Inflammatory macrophage treated with lipopolysaccharide for 1 hour (primary cell): ENCODE measurements at regions not wholly inside any gene's neighbourhood (a gene's known extent, or its start where the extent isn't known, plus 50 kb on each side); places are given as distances from the start of the nearest gene placed in this dataset.
"Not testable (repeated sequence)": the region's sequence is repeated elsewhere in the genome, so short reads cannot be mapped to it uniquely, and the experiment has no call there.

Experiments
- DNase-seq, 2 donors: peaks; one replicate each; pipeline ENCODE4 v3.0.0-alpha.2; 2020 to 2022

DNA sequence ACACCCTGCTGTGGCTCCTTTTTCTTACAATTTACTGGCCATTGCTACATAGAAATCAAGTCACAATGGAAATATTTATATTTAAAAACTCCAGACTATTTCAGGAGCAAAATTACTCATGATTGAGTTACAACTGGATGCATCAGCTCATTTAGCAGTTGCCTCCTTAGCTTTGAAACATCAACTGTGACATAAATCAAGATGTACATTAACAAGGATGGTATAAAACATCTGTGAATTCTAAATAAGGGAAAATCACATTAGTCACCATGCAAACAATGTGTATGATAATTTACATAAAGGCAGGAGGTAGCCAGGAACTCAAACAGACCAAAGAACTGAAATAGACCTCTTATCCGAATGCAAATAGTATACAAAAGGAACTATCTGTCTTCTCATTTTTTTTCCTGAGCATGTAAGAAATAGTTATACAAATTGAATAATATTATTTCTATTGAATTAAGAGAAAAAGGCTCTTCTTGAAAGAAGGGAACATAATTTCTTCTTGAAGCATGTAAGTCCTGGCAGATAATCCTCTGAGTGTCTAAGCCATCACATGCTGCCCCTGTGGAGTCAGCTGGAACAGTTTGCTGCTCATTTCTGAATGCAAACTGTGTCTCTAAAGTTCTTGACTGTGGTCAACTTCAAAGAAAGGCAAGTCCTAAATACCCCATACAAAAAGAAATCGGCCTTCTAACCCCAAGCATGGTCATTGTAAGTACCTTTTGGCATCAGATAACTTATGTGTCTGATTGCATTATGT, 151.2 kb downstream of the NAA11 start:
- DNase-seq = no peak

DNA sequence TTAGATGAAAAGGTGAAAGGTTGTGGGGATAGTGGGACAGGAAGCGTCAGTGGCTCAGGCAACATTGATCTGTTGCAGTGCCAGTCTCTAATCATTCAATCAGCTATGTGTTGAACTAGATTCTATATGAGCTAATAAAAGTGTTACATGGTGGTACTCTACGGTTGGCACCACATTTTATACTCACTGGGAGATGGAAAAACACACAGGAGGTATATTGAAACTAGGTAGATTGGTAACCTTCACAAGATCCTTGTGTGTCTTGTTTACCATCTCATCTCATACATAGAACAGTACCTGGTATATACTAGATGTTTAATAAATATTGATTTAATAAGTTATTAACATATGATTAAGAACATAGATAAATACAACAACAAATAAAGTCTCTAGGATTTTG, 152.7 kb downstream of the NAA11 start:
- no peak for DNase-seq

DNA sequence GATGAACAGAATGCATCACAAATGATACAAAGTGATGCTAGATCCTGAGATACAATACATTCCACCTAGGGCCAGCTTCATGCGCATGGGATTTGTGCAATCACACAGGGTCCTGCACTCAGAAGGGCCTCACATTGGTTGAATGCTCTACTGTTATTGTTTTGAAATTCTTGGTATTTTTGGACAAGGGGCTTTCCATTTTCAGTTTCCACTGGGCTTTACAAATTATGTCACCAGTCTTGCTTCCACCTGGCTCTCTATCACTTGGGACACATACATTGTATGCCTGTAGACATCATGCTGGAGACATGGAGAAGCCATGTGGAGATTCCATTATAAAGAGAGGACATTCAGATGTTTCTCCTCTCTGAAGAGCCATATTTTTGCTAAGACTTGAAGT, 155.8 kb downstream of the NAA11 start:
- DNase-seq = no peak

DNA sequence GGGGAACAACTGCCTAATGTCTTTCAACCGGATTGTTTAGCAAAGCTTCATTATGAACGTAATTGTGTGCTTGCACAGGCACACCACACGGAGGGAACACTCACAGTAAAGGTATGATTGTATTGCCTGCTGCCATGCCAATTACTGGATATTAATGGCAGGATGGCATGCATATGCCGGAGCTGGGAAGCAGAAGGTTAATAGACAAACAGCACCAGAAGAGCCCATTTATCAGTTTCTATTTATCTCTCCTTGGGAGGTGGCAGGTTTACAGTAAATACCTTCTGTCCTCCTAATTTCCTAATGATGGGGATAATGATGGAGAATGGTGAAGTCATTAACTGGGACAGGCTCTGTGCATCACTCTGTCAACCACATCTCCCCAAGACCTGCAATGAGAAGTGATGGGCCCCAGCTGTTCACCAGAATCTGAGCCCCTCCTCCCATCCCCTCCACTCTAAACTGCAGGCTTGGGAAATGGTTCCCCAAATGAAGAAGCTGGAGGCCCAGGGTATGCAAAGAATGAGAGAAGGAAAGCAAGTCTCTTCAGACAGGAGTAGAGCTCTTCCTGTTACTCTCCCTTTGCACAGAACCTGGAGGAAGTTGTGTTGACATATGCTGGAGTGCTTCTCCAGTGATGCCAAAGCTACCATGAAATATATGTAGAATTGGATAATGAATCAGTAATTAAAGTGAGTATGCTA, 160.8 kb downstream of the NAA11 start:
- DNase-seq = no peak

DNA sequence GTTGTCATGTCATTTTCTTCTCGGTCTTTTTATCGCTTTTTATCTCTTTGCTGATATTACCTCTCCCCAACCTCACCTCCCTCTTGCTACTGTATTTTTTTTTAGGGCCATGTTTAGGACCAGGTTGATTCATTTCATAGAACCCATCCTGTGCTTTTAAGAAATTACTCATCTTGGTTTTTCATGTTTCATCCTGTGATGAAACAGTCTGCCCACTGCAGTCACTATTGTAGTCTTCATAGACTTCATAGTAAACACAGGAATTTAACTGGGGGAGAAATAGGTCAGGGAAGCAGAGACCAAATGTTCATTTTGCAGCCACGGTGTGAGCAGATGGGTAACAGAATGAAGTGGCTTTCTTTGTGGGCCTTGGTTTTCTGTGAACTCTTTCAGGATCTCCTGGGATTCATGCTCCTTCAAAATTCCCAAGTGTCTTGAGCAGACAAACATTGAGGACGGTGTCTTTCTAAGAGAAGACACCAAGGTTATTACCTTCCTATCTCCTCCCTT, 161.8 kb downstream of the NAA11 start:
- DNase-seq = no peak

DNA sequence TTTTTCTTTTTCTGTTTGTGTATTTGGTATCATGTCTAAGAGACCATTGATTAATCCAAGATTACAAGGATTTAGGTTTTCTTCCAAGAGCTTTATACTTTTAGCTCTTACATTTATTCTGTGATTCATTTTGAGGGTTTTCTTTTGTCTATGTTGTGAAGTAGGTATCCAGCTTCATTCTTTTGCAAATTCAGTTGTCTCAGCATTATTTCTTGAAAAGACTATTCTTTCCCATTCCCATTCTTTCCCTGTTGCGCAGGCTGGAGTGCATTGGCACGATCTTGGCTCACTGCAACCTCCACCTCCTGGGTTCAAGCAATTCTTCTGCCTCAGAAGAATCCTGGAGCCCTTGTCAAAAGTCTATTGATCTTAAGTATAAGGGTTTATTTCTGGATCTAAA, 164.9 kb downstream of the NAA11 start:
- no peak for DNase-seq

DNA sequence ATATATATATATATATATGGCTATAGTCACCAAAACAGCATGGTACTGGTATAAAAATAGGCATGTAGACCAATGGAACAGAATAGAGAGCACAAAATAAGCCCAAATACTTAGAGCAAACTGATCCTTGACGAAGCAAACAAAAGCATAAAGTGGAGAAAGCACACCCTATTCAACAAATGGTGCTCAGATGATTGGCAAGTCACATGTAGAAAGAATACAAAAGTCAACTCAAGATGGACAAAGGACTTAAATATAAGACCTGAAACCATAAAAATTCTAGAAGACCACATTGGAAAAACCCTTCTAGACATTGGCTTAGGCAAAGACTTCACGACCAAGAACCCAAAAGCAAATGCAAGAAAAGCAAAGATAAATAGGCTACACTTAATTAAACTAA, 167.2 kb downstream of the NAA11 start:
- not testable (repeated sequence) for DNase-seq

DNA sequence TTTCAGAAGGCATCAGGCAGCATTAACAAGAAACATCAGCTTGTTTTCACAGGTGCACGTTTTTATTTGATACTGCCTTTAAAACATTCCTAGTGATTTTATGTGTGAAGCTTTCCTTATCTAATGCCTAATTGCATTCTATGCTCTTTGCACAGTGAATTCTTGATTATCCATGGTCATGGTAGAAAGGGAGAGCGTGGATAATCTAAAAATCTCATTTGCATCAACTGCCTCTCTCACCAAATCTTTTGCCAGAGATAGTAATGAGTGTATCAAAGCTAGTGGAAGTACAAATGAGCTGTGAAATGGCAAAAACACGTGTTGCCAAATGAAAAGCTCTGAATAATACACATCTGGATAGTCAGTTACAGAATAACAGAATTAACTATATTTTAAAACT, 170.5 kb downstream of the NAA11 start:
- DNase-seq = no peak

DNA sequence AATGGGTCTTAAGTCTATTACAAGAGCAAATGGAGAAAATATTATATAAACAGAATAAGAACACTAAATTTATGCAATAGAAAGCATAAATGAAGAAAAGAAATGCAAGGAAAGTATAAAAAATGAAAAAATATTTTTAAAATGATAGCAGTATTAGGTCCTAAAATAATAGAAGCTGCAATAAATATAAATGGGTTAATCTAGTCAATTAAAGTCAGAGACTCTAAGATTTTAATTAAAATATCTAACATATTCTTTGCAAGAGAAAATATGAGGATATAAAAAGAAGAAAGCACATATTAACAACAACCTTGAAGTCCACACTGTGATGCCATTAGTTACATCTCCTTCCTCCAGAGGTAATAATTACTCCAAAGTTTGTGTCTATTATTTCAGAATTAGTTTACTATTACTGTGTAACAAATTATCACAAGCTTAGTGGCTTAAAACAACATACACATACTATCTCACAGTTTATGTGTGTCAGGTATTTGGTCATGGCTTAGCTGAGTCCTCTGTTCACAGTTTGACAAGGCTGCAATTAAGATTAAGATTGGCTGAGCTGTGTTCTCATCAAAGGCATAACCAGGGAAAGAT, 174.9 kb downstream of the NAA11 start:
- no peak for DNase-seq

DNA sequence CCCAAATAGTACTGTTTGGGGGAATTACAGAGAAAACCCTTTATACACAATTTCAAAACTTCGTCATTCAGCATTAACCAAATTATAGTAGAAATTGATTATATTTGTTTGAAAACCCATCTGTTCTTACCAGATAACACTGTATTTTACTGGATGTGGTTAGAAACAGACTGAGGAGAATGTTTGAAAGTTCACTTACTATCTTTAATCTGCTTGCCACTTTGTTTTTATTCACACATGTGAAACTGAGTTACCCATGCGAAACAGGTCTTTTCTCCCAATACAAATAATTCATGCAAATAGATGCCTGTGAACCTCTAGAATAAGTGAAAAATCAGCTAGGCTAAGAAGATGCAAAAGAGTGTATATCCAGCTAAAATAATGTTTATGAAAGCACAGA, 177.5 kb downstream of the NAA11 start:
- DNase-seq = no peak

DNA sequence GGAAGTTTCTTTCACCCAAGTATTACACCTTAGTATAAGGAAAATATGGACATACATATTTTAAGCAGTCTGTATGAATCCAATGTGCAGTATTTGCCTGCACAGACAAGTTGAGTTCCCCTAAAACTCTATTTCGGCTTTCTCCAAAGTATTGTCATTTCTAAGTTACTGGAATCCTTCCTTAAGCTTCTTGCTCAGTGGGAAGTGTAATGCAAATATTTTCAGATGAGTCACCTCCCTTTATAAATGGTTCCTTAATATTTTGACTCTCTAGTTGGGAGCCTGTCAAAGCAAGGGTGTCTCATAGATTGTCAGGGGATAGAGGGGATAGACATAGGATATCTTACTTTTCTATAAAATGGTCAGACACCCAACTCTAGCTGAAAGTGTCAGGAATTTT, 178.6 kb downstream of the NAA11 start:
- DNase-seq = no peak

DNA sequence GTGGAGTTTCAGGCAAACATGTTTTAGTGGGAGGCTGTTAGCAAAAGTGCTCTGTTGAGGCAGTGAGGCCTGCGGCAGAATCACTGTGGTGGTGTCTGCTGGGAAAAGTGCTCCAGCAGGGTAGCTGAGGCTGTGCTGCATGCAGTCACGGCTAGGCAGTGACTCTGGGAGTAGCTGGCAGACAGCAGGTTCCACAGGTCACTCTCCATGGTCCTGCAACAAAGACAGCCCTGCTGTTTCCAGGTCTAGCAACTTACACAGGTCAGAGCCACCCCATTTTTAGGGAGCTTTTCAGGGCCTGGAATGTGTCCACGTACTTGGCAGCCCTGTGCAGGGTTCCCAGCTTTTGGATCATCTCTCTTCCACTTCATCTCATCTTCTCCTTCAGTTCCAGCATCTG, 184.3 kb downstream of the NAA11 start:
- DNase-seq = no peak

DNA sequence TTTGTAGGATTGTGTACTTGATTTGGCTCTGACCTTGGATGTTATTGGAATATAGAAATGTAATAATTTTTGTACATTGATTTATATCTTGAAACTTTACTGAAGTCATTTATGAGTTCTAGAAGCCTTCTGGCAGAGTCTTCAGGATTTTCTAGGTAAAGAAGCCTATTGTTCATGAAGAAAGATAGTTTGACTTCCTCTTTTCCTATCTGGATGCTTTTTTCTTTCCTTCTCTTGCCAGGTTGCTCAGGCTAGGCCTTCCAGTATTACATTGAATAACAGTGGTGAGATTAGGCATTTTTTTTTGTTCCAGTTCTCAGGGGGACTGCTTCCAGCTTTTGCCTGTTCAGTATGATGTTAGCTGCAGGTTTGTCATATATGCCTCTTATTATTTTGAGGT, 191.1 kb downstream of the NAA11 start:
- no peak for DNase-seq

DNA sequence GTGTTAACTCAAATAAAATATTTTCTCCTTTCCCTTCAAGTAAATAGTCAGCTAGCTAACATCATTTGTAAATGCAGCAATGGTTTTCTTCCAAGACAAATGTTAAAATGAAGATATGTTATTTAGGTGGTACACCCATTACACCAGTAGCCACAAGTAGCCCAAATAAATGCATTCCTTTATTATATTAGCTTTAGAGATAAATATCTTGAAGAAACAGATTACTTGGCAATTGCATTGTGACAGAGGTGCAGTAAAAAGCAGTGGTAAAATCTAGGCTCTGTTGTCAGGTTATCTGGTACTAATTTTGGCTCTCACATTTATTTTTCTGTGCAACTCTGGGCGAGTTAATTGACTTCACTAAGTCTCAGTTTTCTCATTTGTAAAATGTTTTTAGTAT, 193.0 kb downstream of the NAA11 start:
- DNase-seq = no peak

DNA sequence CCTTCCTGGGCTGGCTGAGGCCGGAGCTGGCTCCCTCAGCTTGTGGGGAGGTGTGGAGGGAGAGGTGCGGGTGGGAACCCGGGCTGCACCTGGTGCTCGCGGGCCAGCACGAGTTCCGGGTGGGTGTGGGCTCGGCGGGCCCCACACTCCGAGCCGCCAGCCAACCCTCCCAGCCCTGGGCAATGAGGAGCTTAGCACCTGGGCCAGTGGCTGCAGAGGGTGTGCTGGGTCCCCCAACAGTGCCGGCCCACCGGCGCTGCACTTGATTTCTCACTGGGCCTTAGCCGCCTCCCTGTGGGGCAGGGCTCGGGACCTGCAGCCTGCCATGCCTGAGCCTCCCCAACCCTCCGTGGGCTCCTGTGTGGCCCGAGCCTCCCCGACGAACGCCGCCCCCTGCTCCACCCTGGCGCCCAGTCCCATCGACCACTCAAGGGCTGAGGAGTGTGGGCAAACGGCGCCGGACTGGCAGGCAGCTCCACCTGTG, 182.7 kb upstream of the PAQR3 start:
- DNase-seq = no peak

DNA sequence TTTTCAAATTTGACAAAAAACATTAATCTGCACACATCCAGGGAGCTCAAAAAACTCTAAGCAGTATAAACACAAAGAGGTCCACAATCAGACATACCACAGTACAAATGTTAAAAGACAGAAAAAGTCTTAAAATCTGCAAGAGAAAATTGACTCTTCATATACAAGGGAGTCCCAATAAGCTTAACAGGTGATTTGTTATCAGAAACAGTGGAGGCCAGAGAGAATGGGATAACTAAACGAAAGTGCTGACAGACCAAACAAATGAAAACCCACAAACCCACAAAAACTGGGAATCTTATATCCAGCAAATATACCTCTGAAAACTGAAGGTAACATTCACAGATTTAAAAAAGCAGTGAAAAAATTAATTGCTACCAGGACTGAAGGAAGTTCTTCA, 182.0 kb upstream of the PAQR3 start:
- DNase-seq = no peak

DNA sequence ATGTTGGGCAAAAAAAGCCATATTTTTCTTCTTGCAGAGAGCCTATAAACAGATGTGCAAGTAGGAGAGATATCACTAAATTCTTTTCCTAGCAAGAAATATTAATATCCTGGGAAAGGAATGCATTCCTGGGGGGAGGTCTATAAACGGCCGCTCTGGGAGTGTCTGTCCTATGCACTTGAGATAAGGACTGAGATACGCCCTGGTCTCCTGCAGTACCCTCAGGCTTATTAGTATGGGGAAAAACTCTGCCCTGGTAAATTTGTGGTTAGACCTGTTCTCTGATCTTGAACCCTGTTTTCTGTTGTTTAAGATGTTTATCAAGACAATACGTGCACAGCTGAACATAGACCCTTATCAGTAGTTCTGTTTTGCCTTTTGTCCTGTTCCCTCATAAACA, 177.8 kb upstream of the PAQR3 start:
- not testable (repeated sequence) for DNase-seq

DNA sequence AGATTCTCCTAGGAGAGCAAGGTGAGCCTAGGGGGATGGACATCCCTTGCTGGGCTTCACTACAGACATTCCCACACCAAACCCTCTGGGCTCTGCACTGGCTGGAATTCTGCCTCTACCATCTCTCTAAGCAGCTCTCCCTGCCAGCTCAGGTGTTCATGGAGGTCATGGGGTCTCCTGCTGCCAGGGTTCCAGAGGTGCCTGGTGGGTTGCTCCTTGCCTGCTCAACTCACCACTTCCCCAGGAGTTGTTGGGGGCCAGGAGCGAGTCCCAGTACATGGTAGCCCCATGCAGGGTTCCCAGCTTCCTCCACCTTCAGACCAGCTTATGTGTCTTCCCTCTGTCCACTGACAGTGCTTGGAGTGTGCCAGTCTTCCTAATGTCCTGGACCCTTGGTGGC, 167.8 kb upstream of the PAQR3 start:
- no peak for DNase-seq

DNA sequence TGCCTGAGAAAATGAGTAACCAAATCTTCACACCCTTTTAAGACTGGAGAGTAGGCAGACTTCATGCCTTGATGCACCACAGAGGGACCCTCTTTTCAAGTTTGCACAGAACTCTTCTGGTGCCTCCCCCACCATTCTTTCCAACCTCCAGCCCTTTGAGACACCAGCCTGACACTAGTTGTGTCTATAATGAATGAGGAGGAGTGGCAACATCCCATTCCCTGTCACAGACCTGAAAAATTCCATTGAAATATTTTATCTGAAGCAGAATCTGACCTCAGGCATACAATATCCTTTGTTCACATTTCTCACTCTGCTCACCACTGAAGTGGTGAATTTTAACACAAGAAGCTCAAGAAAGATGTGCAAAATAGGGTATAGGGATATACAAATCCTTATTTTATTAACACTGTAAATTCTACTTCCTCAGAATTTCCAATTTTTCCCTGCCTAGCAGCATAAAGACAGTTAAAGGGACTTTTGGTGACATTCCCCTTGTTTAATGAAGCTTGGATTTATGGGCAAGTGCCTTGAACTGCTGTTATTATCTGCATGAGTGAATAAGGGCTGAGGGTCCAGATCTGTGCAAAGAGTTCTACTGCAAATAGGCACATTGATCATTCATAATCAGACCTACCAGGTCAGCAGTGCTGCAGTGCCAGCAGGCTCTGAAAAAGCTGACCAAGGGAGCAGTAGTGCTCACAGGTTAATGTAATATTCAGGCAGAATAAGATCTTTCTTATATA, 149.9 kb upstream of the PAQR3 start:
- DNase-seq = no peak

DNA sequence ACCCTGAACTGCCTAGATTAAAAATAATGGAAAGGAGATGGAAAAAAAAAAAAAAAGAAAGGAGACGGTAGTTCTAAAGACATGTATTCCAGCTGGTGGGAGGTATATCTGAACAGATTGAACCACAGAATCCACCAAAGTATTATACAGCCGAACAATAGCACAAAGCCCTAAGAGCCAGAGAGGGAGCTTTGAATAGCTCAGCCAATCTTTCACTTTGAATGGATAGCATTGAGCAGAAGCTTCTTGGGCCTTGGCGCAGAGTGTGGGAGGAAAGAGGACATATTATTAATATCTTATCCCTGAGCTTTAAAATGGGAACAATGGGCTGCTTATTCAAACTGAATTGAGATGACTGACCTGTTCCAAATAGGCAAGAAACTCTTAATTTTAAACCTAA, 147.8 kb upstream of the PAQR3 start:
- no peak for DNase-seq

DNA sequence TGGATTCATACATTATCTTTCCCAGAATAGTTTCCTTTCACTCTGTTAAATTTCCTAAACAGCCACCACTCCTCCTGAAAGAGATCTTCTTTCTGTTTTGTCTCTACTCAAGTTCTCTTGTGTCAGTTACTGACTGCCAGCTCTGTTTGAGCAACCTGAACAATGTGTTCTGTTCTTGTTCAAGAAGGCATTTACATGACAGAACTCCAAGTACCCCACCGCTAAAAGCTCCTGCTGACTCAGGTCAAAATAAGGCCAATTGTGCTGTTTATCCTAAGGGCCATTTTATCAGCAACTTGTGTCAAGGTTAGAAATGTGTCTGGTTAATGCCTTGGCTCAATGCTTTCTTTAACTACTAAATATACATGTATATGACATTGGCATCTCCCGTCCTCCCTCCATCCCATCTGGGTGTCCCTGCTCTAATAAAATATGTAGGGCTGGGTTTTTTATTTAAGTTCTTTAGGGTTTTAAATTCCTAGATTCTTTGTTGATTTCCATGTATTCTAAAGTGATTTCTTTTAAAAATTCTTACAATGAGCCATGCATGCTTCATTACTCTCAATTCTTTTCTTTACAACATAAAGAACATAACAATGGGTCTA, 144.3 kb upstream of the PAQR3 start:
- no peak for DNase-seq

DNA sequence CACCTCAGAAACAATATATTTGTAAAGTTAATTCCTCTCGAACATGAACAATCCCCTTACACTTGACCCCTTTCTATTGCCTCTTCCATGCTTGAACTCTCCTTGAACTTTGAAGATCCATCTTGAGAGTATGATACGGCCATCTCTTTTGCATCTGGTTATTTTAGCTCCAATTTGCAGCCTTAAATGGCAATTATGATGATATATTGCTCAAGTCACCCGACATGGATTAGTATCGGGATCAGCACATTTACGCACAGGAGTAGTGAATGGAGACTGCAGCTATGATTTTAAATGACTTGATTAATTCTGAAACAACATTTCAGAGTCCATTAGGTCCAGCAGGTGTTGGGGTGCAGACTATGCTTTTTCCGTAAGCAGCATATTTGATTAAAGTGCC, 143.8 kb upstream of the PAQR3 start:
- no peak for DNase-seq

DNA sequence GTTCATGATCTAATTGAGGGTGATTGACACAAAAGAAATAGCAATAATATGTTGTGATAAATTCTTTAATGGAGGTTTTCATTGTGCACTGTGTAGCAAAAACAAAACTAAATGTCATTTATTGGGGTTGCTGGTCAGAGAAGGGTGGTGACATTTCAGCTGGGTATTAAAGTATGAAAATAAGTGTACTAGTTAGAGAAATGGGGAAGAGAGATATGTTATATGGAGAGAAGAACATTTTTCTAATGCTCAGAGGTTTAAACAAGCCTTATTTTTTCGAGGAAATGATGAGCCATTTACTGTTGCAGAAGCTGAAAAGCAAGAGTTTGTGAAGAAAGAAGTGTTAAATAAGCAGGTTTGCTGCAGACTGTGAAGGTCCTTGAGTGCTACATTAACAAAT, 142.7 kb upstream of the PAQR3 start:
- DNase-seq = no peak
